Neural crest cell (in vitro differentiated cells): ENCODE measurements at regions not wholly inside any gene's neighbourhood (a gene's known extent, or its start where the extent isn't known, plus 50 kb on each side); places are given as distances from the start of the nearest gene placed in this dataset.

Experiments used
- DNase-seq: peaks from one replicate; pipeline ENCODE4 v3.0.0; 2021; ENCODE audit warnings: low read depth, mixed read lengths, low spot score
- H3K27ac Mint-ChIP-seq: one replicate; pipeline ENCODE4 v1.8.0; 2021; ENCODE audit warnings: mild to moderate bottlenecking, mixed read lengths; ENCODE audit not compliant: unreplicated experiment
- H3K27me3 Mint-ChIP-seq: 2 replicates; pipeline ENCODE4 v1.8.0; 2021; ENCODE audit warnings: low read depth, mild to moderate bottlenecking, mixed read lengths
- H3K36me3 Mint-ChIP-seq: 2 replicates; pipeline ENCODE4 v1.8.0; 2021; ENCODE audit warnings: low read depth, mild to moderate bottlenecking, mixed read lengths
- H3K4me1 Mint-ChIP-seq: 2 replicates; pipeline ENCODE4 v1.8.0; 2021; ENCODE audit warnings: mixed read lengths
- H3K4me3 Mint-ChIP-seq: one replicate; pipeline ENCODE4 v1.8.0; 2021; ENCODE audit warnings: mild to moderate bottlenecking, mixed read lengths
- H3K9me3 Mint-ChIP-seq: 2 replicates; pipeline ENCODE4 v1.8.0; 2021; ENCODE audit warnings: mixed read lengths
- CTCF ChIP-seq: fragments of 200-600 bp; sonication (generic); conservative IDR thresholded peaks from 2 replicates; pipeline ENCODE4 v1.5.0; 2021; ENCODE audit warnings: antibody characterized with exemption, mild to moderate bottlenecking

DNA sequence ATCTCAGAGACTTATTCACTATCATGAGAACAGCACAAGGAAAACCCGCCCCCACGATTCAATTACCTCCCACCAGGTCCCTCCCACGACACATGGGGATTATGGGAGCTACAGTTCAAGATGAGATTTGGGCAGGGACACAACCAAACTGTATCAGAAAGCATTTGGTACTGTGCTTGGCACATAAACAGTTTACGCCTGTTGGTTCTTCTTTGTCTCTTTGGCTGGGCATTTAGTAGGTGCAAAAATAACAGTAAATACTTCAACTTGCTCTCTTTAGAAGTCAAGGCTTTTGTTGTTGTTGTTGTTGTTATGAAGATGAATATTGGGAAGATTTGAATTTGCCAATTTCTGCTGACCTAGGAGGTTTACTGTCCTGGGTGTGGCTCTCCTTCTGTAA, 175.4 kb upstream of the IGSF21 start:
- Mint-ChIP-seq H3K4me3 (no peak overlapping the region), H3K9me3 (no peaks in the 10 kb centered on the region), H3K27me3 (peaks cover 60% of the 10 kb centered on the region), H3K4me1 (no peaks in the 10 kb centered on the region), H3K27ac (no peak overlapping the region), H3K36me3 (no peaks in the 10 kb centered on the region)
- DNase-seq: no peak
- TF ChIP-seq CTCF: no peak

GRCh38 chr1:17933501-17933900, 174.1 kb upstream of the IGSF21 start:
- Mint-ChIP-seq H3K27me3 (peaks cover 62% of the 10 kb centered on the region), H3K36me3 (no peaks in the 10 kb centered on the region), H3K9me3 (no peaks in the 10 kb centered on the region), H3K4me1 (no peaks in the 10 kb centered on the region), H3K4me3 (no peak overlapping the region), H3K27ac (no peak overlapping the region)
- no peak for TF ChIP-seq CTCF
- no peak for DNase-seq

- no peak for TF ChIP-seq CTCF
- H3K4me1 Mint-ChIP-seq: no peaks in the 10 kb centered on the region
- H3K27me3 Mint-ChIP-seq: peaks cover 65% of the 10 kb centered on the region
- DNase-seq: no peak
- H3K4me3 Mint-ChIP-seq: no peak overlapping the region
- H3K9me3 Mint-ChIP-seq: no peaks in the 10 kb centered on the region
- no peaks in the 10 kb centered on the region for H3K36me3 Mint-ChIP-seq
- no peak overlapping the region for H3K27ac Mint-ChIP-seq
These were observed 173.6 kb upstream of the IGSF21 start for GRCh38 chr1:17933971-17934370.

DNA sequence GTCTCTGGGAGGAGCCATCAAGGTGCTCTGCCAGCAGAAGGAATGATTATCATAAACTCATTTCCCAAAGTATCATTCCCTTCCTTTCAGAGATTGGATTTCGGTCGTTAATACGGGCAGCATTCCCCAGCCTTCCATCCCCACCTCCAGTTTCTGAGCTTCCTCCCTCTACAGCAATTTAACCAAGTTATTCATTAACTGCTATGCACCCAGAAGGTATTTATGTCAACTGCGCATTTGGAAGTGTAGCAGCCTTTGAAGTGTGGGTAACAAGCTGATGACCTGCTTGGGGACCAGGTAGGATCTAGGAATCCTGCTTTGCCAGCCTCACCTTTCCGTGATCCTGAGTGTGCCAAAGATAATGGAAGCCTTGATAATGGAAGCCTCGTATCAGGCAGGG, 172.4 kb upstream of the IGSF21 start:
- TF ChIP-seq CTCF: no peak
- no peaks in the 10 kb centered on the region for H3K9me3 Mint-ChIP-seq

DNA sequence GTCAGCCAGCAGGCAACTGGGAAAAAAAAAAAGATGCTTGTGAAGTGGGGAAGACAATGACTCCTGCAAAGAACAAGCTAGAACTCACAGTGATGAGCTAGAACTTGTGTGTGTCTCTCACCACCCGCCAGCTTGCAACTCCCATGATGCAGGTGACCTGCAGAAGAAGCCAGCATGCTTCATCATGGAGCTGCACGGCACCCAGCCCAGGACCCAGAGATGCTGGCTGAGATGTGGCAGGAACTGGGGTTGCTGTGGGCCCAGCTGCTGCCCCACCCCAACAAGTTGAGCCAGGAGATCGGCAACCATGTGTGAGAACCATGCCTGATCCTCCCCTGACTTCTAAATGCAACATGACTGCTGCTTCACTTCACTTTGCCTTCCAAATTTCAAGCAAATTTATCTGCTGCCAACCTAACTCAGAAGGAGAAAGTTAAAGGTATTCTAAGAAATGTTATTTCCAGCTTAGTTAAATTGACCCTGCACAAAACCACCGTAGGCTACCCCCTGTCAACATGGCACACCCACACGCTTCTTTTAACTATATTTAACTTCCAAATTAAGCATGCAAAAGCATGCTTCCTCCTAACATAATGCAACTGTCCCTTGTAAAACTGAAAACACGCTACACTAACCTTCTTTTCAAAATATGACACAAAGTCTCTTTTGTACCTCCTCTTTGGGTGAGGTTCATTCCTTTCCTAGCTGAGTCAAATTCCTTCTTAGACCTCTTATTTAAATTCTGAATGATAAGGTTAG, 166.0 kb upstream of the IGSF21 start:
- no peaks in the 10 kb centered on the region for H3K4me1 Mint-ChIP-seq
- H3K27ac Mint-ChIP-seq: no peak overlapping the region
- no peak for TF ChIP-seq CTCF
- H3K4me3 Mint-ChIP-seq: no peak overlapping the region
- H3K9me3 Mint-ChIP-seq: no peaks in the 10 kb centered on the region
- H3K27me3 Mint-ChIP-seq: peaks cover 43% of the 10 kb centered on the region
- DNase-seq: no peak
- no peaks in the 10 kb centered on the region for H3K36me3 Mint-ChIP-seq

More for the DNA sequence above, 172.4 kb upstream of the IGSF21 start:
- H3K27me3 Mint-ChIP-seq: peaks cover 68% of the 10 kb centered on the region
- H3K4me1 Mint-ChIP-seq: no peaks in the 10 kb centered on the region
- no peak overlapping the region for H3K27ac Mint-ChIP-seq
- H3K36me3 Mint-ChIP-seq: no peaks in the 10 kb centered on the region
- DNase-seq: no peak
- H3K4me3 Mint-ChIP-seq: no peak overlapping the region
